ENCODE measurements at regions not wholly inside any gene's neighbourhood (a gene's known extent, or its start where the extent isn't known, plus 50 kb on each side); places are given as distances from the start of the nearest gene placed in this dataset.

GRCh38 chr12:115495300-115495699 is 782.2 kb downstream of the MED13L start:
- TF ChIP-seq, protein P1, sequence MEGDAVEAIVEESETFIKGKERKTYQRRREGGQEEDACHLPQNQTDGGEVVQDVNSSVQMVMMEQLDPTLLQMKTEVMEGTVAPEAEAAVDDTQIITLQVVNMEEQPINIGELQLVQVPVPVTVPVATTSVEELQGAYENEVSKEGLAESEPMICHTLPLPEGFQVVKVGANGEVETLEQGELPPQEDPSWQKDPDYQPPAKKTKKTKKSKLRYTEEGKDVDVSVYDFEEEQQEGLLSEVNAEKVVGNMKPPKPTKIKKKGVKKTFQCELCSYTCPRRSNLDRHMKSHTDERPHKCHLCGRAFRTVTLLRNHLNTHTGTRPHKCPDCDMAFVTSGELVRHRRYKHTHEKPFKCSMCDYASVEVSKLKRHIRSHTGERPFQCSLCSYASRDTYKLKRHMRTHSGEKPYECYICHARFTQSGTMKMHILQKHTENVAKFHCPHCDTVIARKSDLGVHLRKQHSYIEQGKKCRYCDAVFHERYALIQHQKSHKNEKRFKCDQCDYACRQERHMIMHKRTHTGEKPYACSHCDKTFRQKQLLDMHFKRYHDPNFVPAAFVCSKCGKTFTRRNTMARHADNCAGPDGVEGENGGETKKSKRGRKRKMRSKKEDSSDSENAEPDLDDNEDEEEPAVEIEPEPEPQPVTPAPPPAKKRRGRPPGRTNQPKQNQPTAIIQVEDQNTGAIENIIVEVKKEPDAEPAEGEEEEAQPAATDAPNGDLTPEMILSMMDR (IDR thresholded peaks at IDR 0.05; ENCODE audit: low read depth, low read length) = no peak
- TF ChIP-seq POLR2A (IDR thresholded peaks at IDR 0.05; ENCODE audit: extremely low read depth, insufficient read length) = no peak
- TF ChIP-seq, protein P2, sequence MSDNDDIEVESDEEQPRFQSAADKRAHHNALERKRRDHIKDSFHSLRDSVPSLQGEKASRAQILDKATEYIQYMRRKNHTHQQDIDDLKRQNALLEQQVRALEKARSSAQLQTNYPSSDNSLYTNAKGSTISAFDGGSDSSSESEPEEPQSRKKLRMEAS (IDR thresholded peaks at IDR 0.05; ENCODE audit: low read depth, low read length) = no peak
